HT1080 (cell line): ENCODE measurements at regions not wholly inside any gene's neighbourhood (a gene's known extent, or its start where the extent isn't known, plus 50 kb on each side); places are given as distances from the start of the nearest gene placed in this dataset.

ENCODE experiments used
- DNase-seq: peaks from one replicate; pipeline ENCODE4 v3.0.0-alpha.2; 2015; ENCODE audit warnings: low read depth

DNA sequence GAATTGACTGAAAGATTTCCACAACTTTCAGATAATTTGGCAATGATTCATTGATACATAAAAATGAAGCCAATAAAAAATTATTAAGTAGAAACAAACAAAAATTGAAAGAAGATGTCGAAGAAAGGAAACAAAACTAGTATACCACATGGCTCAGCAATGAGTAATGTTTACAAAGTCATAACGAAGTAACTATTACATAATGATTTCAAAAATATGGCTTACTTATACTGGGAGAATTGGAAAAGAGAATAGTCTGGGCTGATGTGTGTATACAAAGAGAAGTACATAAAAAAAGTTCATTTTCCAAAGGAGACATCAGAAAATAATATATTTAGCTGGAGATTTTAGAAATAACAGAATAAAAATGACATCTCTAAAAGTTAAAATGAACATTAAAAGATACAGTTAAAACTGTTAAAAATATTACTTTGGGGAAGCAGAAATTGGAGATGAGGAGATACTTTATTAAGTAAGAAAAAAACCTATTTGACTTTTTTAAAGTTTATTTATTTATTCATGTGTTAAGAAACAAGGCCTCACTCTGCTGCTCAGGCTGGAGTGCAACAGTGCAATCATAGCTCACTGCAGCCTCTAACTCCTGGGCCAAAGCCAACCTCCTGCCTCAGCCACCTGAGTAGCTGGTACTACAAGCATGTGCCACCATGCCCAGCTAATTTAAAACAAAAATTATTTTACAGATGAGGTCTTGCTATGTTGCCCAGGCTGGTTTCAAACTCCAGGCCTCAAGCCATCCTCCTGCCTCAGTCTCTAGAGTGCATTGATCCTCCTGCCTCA lies 409.7 kb upstream of the PIK3C3 start:
- DNase-seq, result no peak

DNA sequence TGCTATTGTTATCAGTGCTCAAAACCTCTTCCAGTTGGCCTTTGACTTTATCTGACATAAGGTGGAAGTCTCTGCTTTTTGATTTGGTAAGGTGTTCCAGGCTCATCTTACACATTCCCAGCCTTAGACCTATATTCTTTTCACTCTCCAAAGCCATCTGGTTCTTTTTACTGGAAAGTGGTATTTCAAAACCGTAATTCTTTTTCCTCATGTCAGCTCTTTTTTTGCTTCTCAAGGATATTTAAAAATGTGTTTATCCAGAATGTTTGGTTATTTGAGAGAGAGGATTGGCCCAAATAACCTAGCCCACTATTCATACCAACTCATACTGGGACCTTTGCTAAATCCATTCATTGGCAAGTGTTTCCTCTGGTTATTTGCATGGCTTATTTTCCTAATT lies 411.2 kb upstream of the PIK3C3 start:
- no peak for DNase-seq

DNA sequence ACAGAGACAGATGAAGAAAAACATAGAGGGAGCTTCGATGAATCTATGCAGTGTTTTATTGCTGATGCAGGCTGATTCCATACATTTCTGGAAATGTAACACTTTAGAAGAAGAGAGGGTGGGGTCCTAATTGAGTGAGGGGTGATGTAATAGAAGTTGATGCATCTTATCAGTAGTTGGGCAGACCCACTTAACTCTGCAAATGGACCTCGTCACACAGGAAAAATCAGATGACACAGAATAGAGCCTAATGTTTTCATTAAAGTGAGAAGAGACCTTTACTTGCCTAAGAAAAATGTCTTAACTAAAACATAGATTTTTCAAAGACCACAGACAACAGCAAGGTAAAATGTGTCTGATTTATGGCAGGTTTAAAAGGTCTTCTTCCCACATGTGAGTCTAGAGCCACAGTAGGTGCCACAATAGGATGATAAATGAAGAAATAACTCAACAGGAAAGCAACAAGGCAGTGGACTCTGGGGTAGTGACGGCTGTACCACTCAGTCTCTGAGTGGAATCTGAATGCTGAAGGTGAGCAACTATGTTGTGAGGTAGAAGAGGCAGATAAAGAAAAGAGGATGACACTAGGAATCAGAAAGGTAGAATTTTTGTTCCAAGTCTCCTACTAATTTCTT lies 414.7 kb upstream of the PIK3C3 start:
- no peak for DNase-seq

DNA sequence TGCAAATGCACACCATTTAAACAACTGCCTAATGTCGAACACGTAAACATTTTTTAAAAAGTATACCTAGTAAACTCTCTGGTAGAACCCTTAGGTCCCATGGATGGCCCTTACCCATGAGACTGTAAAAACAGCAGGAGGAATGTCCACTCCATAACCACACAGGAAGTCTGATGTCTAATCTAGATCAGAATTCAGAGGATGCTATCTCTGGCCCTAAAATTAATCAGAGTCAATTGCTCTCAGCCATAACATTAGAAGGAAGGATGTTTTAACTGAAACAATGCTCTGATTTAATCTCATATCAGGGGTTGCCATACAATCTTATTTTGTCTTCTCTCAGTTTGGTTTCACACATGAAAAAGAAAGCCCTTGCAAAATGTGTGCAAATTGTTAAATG lies 416.3 kb upstream of the PIK3C3 start:
- peak; percentile 11 for DNase-seq

DNA sequence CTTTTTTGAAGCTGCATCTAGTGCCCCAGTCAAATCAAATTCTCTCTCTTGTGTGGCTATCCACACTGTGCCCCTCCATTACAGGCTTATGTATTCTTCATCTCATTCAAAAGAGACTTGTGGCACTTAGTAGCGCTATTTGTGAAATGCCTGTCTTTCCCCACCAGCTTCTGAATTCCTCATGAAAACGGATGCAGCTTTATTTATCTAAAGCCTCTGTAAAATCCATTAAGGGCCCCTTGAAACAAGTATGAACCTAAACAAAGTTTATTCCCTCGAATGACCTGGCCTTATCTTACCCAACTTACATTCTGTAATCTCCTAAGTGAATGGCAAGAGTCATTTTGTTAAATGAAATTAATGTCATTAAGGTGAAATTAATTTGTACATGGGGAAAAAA lies 417.4 kb upstream of the PIK3C3 start:
- DNase-seq, result no peak

DNA sequence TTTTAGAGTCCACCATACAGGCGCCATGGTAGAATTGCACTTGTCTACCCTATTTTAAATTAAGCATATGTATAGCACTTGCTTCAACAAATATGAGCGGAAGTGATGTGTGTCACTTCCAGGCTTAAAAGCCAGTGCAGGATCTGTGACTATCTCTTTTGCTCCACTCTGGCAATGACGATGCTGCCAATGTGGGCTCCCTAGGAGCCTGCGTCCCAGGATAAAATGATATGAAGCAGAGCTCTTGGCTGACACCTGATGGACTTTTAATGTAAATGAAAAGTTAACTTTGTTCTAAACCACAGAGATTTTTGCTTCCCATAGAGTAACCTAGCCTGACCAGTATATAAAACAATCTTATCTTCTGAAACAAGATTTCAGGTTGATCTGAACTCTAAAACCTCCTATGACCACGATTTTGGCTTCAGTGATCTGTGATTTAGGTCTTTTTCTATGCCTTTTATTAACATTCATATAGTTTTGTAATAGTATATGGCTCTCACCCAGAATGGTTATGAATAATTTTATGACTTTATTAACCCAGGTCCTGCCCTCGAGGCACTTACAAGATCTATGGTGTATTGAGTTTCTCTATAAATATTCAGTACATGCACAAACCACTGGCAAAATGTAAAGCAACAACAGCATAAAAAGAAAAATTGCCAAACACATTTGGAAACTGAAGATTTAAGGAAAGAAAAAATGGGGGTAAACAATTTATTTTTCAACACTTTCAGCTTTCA lies 422.5 kb upstream of the PIK3C3 start:
- peak; percentile 45 for DNase-seq

DNA sequence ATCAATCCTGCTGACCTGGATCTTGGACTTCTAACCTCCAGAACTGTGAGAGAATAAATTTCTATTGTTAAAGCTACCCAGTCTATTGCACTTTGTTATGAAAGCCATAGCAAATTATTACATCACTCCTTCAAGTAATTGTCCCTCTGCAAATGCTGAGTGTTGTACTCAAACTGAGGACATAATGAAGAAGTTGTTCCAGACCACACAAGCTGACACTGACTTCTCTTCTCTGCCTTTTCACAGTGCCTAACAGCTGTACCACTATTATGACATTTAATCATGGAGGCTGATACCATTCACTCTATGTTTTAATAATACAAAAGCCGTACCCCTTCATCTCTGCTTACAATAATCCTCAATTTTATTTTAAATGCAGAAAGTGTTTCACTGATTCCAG lies 424.1 kb upstream of the PIK3C3 start:
- DNase-seq, result no peak

DNA sequence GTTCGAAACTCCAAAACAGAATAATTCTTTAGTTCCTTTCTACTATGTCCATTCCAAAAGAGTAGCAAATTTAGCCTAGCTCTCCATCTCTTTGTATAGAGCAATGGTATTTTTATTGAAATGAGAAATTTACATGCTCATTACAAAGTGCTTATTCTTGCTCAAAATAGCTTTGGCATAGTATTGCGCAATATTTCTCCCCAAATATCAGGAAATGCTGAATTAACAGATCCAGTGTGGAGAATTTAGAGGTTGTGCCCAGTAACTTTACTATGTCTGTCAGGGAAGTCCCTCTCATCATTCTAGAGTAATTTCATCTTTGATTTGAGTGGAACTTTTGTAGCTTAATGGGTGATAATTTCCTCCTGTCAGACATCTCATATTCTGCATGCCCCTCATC lies 425.9 kb upstream of the PIK3C3 start:
- no peak for DNase-seq

DNA sequence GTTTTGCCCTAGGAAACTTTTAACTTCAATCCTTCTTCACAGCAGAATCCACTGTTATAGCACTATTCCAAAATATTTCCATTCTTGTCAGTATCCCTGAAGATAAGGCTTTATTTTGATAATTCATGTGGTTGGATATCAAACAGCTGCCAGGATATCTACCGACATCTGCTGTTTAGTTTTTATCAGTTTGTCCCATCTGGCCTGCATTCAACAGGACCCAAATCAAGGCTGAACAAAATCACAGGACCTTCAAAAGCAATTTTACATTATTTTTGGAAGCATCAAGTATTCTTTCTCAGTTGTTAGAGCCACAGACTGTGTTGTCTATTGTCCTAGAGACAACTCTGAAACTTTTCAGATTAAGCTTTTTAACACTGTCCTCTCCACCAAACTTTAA lies 429.0 kb upstream of the PIK3C3 start:
- no peak for DNase-seq

DNA sequence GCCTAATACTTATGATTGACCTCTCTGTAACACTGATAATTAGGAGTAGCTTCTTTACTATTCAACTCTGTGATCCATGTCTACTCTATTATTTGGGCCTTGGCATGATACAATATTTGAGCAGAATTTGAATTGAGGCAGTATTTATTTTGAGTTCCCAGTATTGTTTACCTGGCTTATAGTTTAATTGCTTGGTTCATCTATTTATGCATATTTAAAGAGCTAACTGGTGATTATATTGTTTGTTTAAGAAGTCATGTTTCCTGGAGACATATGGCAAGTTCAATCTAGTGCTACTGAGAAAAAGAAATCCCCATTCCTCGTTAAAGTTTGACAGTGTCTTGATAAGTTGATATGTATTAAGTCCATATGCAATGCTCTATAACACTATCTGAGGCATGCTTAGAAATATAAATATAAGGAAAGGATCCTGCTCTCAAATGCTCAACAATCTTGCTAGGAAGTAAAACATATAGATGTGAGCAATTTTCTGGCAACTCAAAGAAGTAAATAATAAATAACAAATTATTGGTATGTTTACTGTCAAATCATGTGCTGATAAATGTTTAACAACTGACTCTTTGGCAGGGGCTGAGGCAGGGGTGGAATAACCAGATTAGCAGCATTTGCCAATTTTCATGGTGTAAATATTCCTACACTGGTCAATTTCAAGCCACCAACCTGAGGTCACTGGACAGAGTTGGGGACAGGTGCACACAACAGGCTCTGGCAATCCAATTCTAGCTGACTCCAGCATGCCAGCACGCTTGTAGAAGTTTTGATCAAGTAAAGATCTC lies 430.2 kb upstream of the PIK3C3 start:
- no peak for DNase-seq

DNA sequence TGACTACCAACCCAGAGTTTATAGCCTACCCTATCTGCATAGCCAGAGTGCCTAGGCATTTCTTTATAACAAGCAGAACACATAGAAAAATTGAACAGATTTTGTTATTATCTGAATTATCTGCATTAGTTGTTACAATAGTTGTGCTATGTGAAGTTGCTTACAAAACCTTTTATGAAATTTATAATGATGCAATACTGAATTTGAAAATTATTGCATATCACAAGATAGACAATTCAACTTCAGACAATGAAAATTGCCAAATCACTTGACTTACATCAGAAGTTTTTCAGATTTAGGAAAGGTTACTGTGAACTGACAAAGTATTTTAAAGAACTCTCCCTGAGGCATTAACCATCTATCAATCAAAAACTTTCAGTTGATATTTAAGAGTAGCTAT lies 437.9 kb upstream of the PIK3C3 start:
- no peak for DNase-seq

DNA sequence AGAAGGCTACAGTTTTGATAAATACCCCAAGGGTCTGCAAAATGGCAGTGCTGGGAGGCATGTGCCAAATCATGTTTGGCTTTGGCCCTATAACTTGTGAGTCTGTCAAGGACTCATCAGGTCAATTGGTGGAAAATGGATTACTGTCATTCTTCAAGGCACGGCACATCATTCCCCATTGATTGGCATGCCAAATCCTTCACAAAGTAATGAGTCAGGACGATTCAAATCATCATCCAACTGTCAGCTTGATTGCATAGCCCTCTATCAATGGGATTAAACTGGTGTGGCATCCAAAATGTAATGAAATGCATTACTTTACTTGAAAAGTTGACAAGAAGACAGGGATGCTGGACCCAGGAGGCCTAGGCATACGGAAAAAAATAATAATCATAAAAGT lies 441.6 kb upstream of the PIK3C3 start:
- DNase-seq, result no peak

DNA sequence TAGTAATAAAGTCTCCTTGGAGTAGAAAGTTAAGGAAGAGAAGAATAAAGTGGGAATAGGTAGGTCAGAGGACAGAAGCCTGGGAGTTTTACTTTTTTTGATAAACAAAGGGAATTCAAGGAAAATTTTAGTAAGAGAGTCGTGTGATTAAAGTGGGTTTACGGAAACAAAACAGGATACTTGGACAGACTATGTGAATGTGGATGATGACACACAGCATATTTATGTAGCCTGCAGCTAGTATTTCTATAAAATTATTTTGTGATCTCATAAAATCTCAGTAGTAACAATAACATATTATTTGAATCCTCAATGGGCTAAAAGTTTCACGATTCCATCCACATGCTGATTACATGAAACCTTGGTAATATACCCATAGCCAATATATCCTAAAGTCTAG lies 450.7 kb upstream of the PIK3C3 start:
- DNase-seq, result no peak

DNA sequence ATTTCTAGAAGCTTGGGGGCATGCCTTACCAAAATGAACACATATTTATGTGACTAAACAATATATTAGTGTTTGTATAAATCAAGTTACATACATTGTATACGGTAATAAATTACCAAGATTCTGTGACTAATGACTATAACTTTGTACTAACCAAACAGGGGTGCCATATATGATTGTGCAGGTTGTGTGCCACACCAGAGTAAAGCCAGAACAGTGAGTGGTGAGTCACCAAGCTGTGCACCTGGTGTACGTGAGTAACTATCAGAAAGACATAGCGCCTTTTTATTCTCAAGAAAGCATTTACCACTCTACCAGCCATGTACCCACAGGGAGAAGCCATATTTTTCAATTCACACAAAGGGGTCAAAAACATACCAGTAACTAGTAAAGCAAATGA lies 453.2 kb upstream of the PIK3C3 start:
- no peak for DNase-seq

DNA sequence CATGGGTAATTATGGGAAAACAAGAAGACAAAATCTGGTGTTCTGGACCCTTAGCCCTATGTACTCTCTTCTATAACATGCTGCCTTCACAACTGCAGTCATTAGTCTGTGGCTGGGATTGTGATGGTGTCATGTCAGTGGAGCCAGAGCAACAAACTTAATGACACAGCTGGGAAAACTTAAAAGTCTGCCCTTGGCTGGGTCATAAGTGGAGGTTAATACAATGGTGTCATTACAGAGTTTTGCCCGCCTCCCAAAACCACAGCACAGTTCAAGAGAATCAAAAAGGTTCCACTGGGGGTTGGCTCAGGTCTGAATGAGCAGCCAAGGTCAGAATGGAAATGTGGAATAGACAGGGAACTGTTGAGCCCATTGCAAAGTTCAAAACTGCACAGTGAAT lies 455.7 kb upstream of the PIK3C3 start:
- no peak for DNase-seq

DNA sequence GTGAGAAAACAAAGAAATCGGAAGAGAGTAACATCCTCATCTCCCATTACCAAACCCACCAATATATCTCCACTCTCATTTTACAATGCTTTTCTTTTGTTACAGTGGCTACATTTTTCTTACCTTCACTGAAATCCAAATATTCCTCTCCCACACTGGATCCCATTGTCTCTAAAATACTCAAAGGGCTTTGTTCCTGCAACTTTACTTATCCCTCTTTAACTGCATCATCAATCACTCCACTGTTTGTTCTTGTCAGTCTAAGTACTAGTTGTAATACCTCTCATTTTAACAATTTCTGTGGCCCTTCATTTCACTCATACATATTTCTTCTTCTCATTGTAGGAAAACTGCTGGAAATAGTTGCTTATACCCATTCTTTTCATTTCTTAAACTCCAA lies 464.2 kb upstream of the PIK3C3 start:
- no peak for DNase-seq

DNA sequence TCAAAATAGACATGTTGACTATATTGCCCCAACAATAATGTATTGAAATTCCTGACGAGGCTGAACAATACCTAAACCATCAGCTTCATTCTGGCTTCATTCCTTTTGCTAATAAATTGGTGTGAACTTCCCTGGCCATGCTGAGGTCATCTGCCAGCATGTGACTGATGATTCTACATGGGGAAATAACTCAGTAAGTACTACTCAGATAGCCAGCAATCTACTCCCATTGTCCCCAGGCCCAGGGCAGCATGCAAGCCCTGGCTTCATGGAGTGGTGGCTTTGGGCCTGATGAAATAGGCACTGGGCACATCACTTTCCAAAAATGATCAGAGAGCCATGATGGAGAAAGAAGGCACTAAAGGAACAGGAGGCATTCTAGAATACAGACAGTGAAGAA lies 468.5 kb upstream of the PIK3C3 start:
- DNase-seq, result no peak

DNA sequence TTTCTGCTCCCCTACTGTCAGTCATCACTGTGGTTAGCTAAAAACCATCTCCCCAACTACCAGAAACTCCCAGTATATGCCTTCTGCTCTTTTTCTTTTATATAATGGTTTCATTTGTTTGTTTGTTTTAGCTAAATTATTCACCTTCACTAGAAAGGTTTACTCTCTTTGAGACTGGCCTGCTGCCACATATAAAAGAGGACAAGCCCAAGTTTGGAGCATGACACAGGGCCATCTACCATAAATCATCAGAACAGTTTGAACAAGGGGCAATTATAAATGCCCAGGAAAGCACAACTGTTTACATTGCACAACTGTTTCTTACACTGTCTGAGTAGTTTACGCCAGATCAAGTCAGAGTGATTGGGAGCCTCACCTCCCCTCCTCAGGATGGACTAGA lies 471.0 kb upstream of the PIK3C3 start:
- no peak for DNase-seq

DNA sequence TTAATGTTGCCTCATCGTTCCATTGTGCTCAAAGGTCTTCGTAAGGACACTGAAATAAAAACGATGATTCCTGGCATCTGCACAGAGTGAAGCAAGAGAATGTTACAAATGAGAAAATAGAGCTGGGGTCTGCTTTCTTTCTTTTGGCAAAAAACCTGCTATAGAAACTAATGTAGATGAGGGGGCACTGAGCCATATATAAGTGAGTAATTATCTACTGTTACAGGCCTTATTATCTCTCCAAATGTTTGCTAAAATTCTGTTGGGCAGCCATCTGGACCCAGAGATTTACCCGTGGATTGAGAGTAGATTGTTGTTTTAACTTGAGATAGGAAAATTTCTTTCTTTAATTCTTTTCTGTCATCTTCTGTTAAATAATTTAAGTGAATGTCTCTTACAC lies 472.5 kb upstream of the PIK3C3 start:
- DNase-seq, result no peak

DNA sequence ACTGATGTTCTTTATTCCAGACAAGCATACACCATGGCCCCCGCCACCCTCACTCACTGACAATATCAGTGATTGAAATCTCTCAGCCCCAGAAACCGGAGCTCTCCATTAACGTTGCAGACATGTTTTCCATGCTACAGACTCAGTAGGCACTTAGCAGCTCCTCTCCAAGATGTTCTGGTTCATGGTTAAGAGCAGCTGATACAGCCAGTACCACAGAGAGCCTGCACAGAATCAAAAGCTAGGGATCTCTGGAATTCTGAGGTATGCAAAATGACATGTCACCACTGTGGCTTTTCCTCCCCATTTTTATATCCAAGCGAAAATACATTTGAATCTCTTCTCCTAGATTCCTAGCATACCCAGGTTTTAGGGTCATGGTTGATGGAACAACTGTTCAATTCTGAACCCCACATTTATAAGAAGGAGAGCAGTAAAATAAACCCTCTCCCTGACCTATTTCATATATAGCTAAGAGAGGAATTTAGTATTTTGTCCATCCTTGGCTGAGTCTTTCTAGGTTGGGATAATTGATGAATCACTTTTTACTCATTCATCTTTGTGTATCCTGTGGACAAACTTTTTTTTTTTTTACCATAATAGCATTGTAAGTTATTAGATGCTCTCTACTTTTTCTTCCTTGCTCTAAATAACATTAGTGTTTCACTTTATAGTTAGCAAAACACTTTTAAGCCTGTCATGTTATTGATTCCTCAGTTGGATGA lies 488.4 kb upstream of the PIK3C3 start:
- peak; percentile 72 for DNase-seq

DNA sequence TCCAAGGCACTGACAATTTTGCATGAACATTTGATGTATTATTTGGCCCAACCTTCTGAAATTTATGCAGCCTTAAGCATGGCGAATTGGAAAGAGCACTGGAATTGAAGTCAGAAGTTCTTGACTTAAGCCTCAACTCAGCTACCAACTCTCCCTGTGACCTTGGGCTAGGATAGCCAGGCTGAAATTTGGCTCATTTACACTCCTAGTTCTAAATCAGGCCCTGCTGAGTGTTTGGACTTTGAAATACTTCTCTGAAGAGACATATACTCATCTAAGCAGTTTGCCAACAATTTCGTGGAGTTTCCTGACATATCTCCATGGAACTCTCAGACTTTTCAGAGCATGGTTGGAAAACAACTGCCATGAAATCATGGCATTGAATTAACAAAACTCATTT lies 489.6 kb upstream of the PIK3C3 start:
- no peak for DNase-seq
